ENCODE measurements at regions not wholly inside any gene's neighbourhood (a gene's known extent, or its start where the extent isn't known, plus 50 kb on each side); places are given as distances from the start of the nearest gene placed in this dataset.

DNA sequence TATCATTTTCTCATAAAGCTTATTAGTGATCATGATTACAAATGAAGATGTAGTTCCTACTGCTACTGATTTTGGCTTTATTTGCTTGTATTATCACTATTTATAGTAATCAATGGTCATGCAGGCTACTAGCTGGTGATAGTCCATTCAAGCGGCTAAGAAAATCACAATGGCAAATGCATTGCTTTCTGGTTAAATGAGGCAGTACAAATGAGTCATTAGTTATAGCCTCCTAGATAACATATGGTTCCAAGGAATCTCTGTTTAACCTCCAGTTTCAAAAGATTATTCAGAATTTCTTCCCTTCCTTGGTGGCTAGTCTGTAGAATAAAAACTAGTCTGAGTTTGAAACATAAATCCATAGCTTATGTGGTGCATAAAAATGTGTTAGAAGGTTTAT is 141.3 kb upstream of the HTR2A start:
- no peaks in the 10 kb centered on the region for H3K9me3 ChIP-seq (ENCODE audit: low read length)
- no peaks in the 10 kb centered on the region for H3K79me2 ChIP-seq (replicated peaks; ENCODE audit: insufficient read depth, low read length)
- no peaks in the 10 kb centered on the region for H3F3A ChIP-seq (ENCODE audit: insufficient read depth, low read length, poor library complexity, severe bottlenecking)
- no peak overlapping the region for H3K4me3 ChIP-seq (ENCODE audit: low read length)
- H3K36me3 ChIP-seq (ENCODE audit: insufficient read depth, low read length), result no peaks in the 10 kb centered on the region
- H2AFZ ChIP-seq (ENCODE audit: low read depth, low read length), result no peak overlapping the region
- peaks cover 3% of the 10 kb centered on the region for H3K27me3 ChIP-seq (ENCODE audit: insufficient read depth, low read depth, low read length)
- no peaks in the 10 kb centered on the region for H3K9me2 ChIP-seq (ENCODE audit: insufficient read depth, low read length)
- no peak for TF ChIP-seq TAF1 (IDR thresholded peaks at IDR 0.05; ENCODE audit: low read depth)
- H3K4me2 ChIP-seq (ENCODE audit: low read length), result no peak overlapping the region
- H4K20me1 ChIP-seq (ENCODE audit: insufficient read depth), result no peaks in the 10 kb centered on the region
- no peak overlapping the region for H3K9ac ChIP-seq (ENCODE audit: low read length)
- no peak overlapping the region for H3K27ac ChIP-seq (ENCODE audit: low read length)

- no peaks in the 10 kb centered on the region for H3K9me2 ChIP-seq (ENCODE audit: insufficient read depth, low read length)
- no peaks in the 10 kb centered on the region for H3K79me2 ChIP-seq (replicated peaks; ENCODE audit: insufficient read depth, low read length)
- no peak overlapping the region for H3K4me2 ChIP-seq (ENCODE audit: low read length)
- no peak overlapping the region for H3K27ac ChIP-seq (ENCODE audit: low read length)
- no peak overlapping the region for H2AFZ ChIP-seq (ENCODE audit: low read depth, low read length)
- H3K9me3 ChIP-seq (ENCODE audit: low read length), result no peaks in the 10 kb centered on the region
- no peaks in the 10 kb centered on the region for H4K20me1 ChIP-seq (ENCODE audit: insufficient read depth)
- H3K36me3 ChIP-seq (ENCODE audit: insufficient read depth, low read length), result no peaks in the 10 kb centered on the region
- H3K9ac ChIP-seq (ENCODE audit: low read length), result no peak overlapping the region
- no peaks in the 10 kb centered on the region for H3F3A ChIP-seq (ENCODE audit: insufficient read depth, low read length, poor library complexity, severe bottlenecking)
- peaks cover 3% of the 10 kb centered on the region for H3K27me3 ChIP-seq (ENCODE audit: insufficient read depth, low read depth, low read length)
- no peak overlapping the region for H3K4me3 ChIP-seq (ENCODE audit: low read length)
- no peak for TF ChIP-seq CTCF (IDR thresholded peaks at IDR 0.05; ENCODE audit: poor library complexity, severe bottlenecking)
- no peak for TF ChIP-seq EP300 (conservative IDR thresholded peaks at IDR 0.05; ENCODE audit: poor library complexity, severe bottlenecking)
- TF ChIP-seq TAF1 (IDR thresholded peaks at IDR 0.05; ENCODE audit: low read depth), result no peak
- no peak for TF ChIP-seq REST (IDR thresholded peaks at IDR 0.05; ENCODE audit: borderline replicate concordance)
- TF ChIP-seq EZH2 (IDR thresholded peaks at IDR 0.05; ENCODE audit: borderline replicate concordance, insufficient read depth, low read length, poor library complexity, severe bottlenecking), result no peak
- TF ChIP-seq SMC3 (conservative IDR thresholded peaks at IDR 0.05; ENCODE audit: poor library complexity), result no peak
- TF ChIP-seq RAD21 (conservative IDR thresholded peaks at IDR 0.05), result no peak
- no peak for TF ChIP-seq POLR2AphosphoS5 (IDR thresholded peaks at IDR 0.05)
- no peak for TF ChIP-seq MXI1 (conservative IDR thresholded peaks at IDR 0.05; ENCODE audit: poor library complexity, severe bottlenecking)
Observed at GRCh38 chr13:47036294-47037008, 139.6 kb upstream of the HTR2A start.

All from neural cell (in vitro differentiated cells).